ENCODE measurements at regions not wholly inside any gene's neighbourhood (a gene's known extent, or its start where the extent isn't known, plus 50 kb on each side); places are given as distances from the start of the nearest gene placed in this dataset.

DNA sequence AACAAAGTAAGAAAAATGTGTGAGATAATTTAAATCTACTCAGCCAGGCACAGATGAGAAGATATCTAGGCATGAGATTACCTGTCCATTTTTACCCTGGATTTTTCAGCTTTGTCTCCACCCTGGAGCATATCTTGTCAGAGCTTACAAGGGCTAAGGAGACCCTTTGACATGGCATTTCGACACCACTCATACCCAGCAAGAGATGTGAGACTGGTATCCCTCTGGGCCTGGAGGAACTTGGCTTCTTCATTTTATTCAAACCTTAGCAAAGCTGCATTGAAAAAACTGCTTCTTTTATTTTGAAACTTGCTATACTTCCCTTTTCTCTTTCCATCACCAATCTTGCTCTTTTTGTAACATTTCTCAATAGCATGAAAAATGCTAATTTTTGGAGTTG is 194.9 kb upstream of the HNMT start:
- TF ChIP-seq, protein P1, sequence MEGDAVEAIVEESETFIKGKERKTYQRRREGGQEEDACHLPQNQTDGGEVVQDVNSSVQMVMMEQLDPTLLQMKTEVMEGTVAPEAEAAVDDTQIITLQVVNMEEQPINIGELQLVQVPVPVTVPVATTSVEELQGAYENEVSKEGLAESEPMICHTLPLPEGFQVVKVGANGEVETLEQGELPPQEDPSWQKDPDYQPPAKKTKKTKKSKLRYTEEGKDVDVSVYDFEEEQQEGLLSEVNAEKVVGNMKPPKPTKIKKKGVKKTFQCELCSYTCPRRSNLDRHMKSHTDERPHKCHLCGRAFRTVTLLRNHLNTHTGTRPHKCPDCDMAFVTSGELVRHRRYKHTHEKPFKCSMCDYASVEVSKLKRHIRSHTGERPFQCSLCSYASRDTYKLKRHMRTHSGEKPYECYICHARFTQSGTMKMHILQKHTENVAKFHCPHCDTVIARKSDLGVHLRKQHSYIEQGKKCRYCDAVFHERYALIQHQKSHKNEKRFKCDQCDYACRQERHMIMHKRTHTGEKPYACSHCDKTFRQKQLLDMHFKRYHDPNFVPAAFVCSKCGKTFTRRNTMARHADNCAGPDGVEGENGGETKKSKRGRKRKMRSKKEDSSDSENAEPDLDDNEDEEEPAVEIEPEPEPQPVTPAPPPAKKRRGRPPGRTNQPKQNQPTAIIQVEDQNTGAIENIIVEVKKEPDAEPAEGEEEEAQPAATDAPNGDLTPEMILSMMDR (IDR thresholded peaks at IDR 0.05), result no peak
- no peak for TF ChIP-seq POLR2A (IDR thresholded peaks at IDR 0.05)
- no peak for TF ChIP-seq POLR2AphosphoS5 (IDR thresholded peaks at IDR 0.05)
